Stimulated activated CD4-positive, alpha-beta T cell treated with anti-CD3 and anti-CD28 coated beads, Interleukin-12 subunit alpha, Interleukin-12 subunit beta, amount 100 ng/mL, for 48 hours (primary cell): ENCODE measurements at regions not wholly inside any gene's neighbourhood (a gene's known extent, or its start where the extent isn't known, plus 50 kb on each side); places are given as distances from the start of the nearest gene placed in this dataset.

Experiments
- DNase-seq, 3 donors: peaks; one replicate each; pipeline ENCODE4 v3.0.0-alpha.2; 2020; ENCODE audit warnings: low read depth in 2 of 3, low spot score in 1 of 3

- DNase-seq: no peak
Measured at GRCh38 chr2:120863661-120864320, 128.1 kb downstream of the GLI2 start.

DNA sequence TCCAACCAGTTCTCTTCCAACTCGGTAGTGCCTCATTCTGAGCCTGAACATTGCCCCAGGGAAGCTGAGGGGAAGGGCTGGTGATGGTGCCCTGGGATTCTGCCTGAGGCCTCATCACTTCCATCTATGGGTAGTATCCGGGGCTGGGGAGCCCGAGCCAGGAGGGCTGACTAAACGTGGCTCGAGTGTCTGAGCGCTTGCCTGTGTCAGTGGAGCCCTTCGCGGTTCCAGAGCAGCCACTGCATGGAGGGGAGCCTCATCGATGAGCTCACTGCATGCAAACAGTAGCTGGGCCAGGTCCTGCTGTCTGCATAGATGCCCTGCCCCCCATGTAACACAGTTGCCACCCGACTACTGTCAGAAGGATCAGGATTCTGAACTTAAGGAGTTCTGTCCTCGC, 129.3 kb downstream of the GLI2 start:
- DNase-seq: no peak

DNA sequence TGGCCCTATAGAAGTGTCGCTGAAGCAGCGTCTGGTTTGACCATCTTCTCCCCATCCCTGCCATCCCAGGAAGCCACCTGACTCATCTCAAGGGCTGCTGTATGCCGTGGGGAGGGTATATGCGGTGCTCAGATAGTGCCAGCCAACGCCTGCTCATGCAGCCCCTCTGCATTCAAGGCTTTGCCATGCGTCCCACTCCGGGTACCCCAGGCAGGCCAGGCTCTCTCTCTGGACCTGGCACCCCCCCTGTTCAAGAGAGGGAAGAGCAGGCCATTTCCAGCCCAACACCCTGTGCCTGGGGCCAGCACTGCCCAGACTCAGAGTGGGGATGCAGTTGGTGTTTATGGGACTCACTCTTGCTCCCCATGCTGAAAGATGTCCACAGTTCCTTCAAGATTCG, 130.0 kb downstream of the GLI2 start:
- DNase-seq: no peak

GRCh38 chr2:120866071-120866470, 130.4 kb downstream of the GLI2 start:
- no peak for DNase-seq

- DNase-seq: no peak
Measured at GRCh38 chr2:120866483-120867140, 130.9 kb downstream of the GLI2 start.

GRCh38 chr2:120867290-120868241, 131.9 kb downstream of the GLI2 start:
- DNase-seq: no peak

DNA sequence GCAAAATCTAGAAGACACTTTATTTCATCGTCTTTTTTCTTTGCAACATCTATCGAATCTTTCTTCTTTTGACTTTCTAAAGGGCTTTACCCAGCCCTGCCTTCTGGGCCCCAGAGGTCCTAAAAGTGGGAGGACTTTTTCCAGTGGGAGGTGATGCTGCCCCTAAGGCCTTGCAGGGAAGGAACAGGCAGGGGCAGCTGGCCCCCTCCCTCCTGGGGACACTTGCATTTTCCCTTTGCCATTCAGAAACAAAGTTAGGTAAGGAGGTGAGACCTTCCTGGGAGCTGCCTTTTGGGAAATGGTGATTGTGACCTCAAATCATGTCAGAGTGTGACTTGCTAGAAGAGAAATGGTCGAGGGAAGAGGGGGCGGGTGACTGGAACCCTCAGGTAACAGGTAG, 132.7 kb downstream of the GLI2 start:
- DNase-seq: no peak

- no peak for DNase-seq
Measured at GRCh38 chr2:120869036-120869729, 133.5 kb downstream of the GLI2 start.

DNA sequence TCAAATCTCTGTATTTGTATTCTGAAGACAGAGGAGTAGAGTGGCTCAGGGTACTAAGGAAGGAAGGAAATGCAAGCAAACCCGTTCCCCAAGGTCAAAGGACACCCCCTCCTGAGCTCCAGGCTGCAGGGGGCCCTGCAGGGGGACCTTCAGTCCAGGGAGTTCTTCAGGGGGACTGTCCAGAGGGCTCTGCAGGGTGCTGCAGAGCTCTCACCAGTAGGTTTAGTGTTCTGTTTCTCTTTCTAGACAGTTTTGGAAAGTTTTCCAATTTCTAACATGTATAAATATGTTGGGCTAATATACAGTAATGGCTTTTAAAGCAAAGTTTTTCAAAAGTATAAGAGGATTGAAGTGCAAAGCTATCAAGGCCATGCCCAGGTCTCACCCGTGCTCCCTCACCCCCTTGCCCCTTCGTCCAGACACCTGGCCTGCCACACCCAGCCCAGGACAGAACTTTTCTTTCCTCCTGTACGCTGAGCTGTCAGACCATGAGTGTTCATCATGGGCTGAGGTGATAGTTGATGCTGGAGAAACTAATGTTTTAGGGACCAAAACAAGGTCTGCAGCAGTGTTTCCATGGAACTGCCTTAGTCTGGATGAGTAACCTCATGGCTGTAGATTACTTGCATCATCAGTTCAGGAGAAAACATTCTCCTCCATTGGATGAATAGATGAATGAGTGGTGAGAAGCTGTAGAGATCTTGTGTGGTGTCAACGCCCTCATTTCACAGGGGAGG, 134.2 kb downstream of the GLI2 start:
- no peak for DNase-seq

- no peak for DNase-seq
Measured at GRCh38 chr2:120870467-120870788, 134.8 kb downstream of the GLI2 start.

GRCh38 chr2:120871016-120871635, 135.5 kb downstream of the GLI2 start:
- no peak for DNase-seq

GRCh38 chr2:120871881-120872620, 136.4 kb downstream of the GLI2 start:
- no peak for DNase-seq

DNA sequence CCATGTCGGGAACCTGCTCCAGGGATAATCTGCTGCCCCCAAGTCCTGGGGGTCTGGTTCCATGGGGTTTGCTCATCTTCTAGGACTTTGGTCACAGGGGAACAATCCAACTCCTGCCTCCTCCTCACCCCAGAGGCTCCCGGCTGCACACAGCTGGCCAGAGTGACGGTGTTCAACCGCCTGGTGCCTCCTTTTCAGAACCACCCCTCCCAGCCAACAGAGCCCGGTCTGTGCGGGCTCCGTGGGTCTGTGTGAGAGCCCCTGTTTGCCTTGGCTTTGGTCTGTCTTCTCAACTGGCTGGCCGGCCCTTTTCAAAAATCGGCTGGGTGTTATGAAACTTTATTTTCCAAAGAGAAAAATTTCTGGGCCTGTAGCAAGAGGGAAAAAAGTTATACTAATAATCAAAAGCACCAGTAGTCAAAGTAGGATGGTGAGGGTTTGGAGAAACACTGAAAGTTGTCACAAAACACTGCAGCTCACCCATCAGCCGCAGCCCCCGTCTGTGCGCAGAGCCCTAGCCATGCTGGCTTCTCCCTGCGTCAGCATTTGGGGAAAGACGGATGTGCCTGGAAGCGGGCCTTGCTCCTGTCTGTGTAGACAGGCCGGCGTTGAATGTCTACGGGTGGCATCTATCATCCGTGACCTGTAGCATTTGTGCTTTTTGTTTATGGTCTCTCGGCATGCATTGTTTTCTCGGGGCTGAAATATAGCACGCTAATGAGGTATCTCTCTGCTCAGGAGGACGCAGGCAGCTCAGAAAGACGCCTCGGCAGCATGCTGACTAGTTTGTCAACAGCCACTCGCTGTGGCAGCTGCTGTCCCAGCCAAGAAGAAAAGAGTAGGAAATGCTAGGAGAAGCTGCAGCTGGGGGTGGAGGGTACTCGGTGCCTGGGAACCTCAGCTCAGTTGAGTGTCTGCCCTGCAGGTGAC, 138.6 kb downstream of the GLI2 start:
- no peak for DNase-seq

DNA sequence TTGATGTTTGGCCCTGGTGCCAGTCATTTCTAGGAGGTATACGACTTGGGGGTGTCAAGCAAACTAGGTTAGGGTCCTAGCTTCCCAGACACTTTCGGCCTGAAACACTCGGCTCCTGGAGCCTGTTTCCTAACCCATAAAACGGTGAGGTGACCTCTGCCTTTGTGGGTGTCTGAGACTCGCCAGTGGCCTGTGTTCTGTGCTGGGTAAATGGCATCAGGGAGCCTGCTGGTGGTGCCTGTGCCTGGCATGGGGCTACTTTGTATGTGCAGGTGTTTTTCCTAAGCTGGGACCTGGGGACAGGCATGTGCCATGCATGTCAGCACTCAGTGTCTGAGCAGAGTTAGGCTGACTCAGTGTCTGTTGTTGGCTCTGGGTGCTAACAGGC, 139.2 kb downstream of the GLI2 start:
- no peak for DNase-seq

DNA sequence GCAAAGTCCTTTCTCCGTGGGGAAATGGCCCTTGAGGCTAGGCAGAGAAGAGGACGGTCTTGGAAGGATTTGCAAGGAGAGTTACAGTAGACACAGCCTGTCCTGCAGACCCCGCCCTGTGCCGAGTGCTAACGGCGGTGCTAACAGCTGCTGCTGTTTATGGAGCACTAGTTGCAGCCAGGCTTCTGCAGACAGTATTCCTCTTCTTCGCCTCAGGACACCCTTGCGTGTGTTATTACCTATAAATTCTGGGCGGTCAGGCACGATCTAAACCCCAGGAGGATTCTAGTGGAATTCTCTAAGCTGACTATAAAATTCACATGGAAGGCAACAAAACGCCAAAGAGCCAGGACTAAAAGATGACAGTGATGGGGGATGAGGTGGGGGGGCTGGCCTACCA, 139.8 kb downstream of the GLI2 start:
- no peak for DNase-seq

- DNase-seq: no peak
Measured at GRCh38 chr2:120876526-120877280, 141.0 kb downstream of the GLI2 start.

GRCh38 chr2:120877409-120877808, 141.7 kb downstream of the GLI2 start:
- DNase-seq: no peak

DNA sequence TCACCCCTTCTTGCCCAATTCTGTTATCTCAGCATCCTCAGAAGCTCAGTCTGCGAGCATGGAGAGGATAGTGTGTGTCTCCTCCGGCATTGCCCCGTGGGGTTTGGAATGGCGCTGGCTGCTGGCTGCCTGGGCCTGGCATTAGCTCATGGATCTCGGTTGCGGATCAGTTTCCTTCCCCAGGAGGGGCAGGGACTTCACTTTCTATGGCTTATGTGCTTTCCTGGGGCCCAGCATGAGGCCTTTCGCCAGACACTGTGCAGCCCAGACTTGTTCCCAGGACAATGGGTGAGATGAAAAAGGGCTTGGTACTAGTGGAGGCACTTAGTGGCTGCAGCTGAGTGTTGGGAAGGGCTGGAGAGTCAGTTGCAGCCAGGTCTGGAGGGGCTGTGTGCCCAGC, 143.3 kb downstream of the GLI2 start:
- no peak for DNase-seq
